ENCODE measurements at regions not wholly inside any gene's neighbourhood (a gene's known extent, or its start where the extent isn't known, plus 50 kb on each side); places are given as distances from the start of the nearest gene placed in this dataset.

GRCh38 chr6:118761645-118762044, 110.3 kb upstream of the CEP85L start:
- H3K9ac ChIP-seq (ENCODE audit: low read length), result no peak overlapping the region
- no peaks in the 10 kb centered on the region for H3K9me3 ChIP-seq (ENCODE audit: insufficient read depth, low read depth, low read length)
- H3K4me1 ChIP-seq (ENCODE audit: insufficient read depth, low read length), result no peaks in the 10 kb centered on the region
- H3K36me3 Mint-ChIP-seq (ENCODE audit: low read depth, unreplicated experiment), result no peaks in the 10 kb centered on the region
- no peaks in the 10 kb centered on the region for H3K79me2 ChIP-seq (ENCODE audit: insufficient read depth, low read length)
- H3K36me3 ChIP-seq (ENCODE audit: insufficient read depth, low read length), result no peaks in the 10 kb centered on the region
- TF ChIP-seq EZH2 (IDR thresholded peaks at IDR 0.05; ENCODE audit: insufficient read depth, low read length) (no peak), CTCF (IDR thresholded peaks at IDR 0.05; ENCODE audit: insufficient read depth, low read depth, low read length) (no peak)
- DNase-seq (ENCODE audit: low read depth) (no peak), FAIRE-seq (no peak)
- no peaks in the 10 kb centered on the region for H3K9me3 Mint-ChIP-seq (ENCODE audit: unreplicated experiment)
- no peak overlapping the region for H3K4me3 ChIP-seq (ENCODE audit: insufficient read depth, low read depth, low read length)
- no peak overlapping the region for H3K27ac Mint-ChIP-seq (ENCODE audit: unreplicated experiment)
- H3K27ac ChIP-seq (ENCODE audit: low read depth, low read length), result no peak overlapping the region
- H3K4me2 ChIP-seq (ENCODE audit: low read length), result no peak overlapping the region
- no peaks in the 10 kb centered on the region for H4K20me1 ChIP-seq (ENCODE audit: insufficient read depth, low read length)
- no peak overlapping the region for H2AFZ ChIP-seq (ENCODE audit: low read depth, low read length)
- H3K27me3 Mint-ChIP-seq (ENCODE audit: low read depth, unreplicated experiment), result peaks cover 3% of the 10 kb centered on the region
- H3K4me3 Mint-ChIP-seq (ENCODE audit: unreplicated experiment), result no peak overlapping the region
- no peaks in the 10 kb centered on the region for H3K4me1 Mint-ChIP-seq (ENCODE audit: low read depth, unreplicated experiment)
- no peaks in the 10 kb centered on the region for H3K27me3 ChIP-seq (ENCODE audit: insufficient read depth, low read length)

GRCh38 chr6:118758946-118759345, 107.6 kb upstream of the CEP85L start:
- Histone ChIP-seq H3K36me3 (ENCODE audit: insufficient read depth, low read length) (no peaks in the 10 kb centered on the region), H3K27ac (ENCODE audit: low read depth, low read length) (no peak overlapping the region), H3K4me3 (ENCODE audit: insufficient read depth, low read depth, low read length) (no peak overlapping the region), H3K79me2 (ENCODE audit: insufficient read depth, low read length) (no peaks in the 10 kb centered on the region), H3K4me2 (ENCODE audit: low read length) (no peak overlapping the region), H3K9me3 (ENCODE audit: insufficient read depth, low read depth, low read length) (no peaks in the 10 kb centered on the region), H3K27me3 (ENCODE audit: insufficient read depth, low read length) (no peaks in the 10 kb centered on the region), H3K4me1 (ENCODE audit: insufficient read depth, low read length) (no peaks in the 10 kb centered on the region), H4K20me1 (ENCODE audit: insufficient read depth, low read length) (no peaks in the 10 kb centered on the region), H3K9ac (ENCODE audit: low read length) (no peak overlapping the region), H2AFZ (ENCODE audit: low read depth, low read length) (no peak overlapping the region)
- H3K36me3 Mint-ChIP-seq (ENCODE audit: low read depth, unreplicated experiment), result no peaks in the 10 kb centered on the region
- DNase-seq (ENCODE audit: low read depth) (no peak), FAIRE-seq (no peak)
- H3K4me3 Mint-ChIP-seq (ENCODE audit: unreplicated experiment), result no peak overlapping the region
- H3K27me3 Mint-ChIP-seq (ENCODE audit: low read depth, unreplicated experiment), result peaks cover 9% of the 10 kb centered on the region
- H3K27ac Mint-ChIP-seq (ENCODE audit: unreplicated experiment), result no peak overlapping the region
- H3K9me3 Mint-ChIP-seq (ENCODE audit: unreplicated experiment), result no peaks in the 10 kb centered on the region
- no peaks in the 10 kb centered on the region for H3K4me1 Mint-ChIP-seq (ENCODE audit: low read depth, unreplicated experiment)
- TF ChIP-seq CTCF (IDR thresholded peaks at IDR 0.05; ENCODE audit: insufficient read depth, low read depth, low read length), result no peak
- no peak for TF ChIP-seq EZH2 (IDR thresholded peaks at IDR 0.05; ENCODE audit: insufficient read depth, low read length)

- DNase-seq (ENCODE audit: low read depth) (no peak), FAIRE-seq (no peak)
- Histone ChIP-seq H3K27me3 (ENCODE audit: insufficient read depth, low read length) (no peaks in the 10 kb centered on the region), H3K4me3 (ENCODE audit: insufficient read depth, low read depth, low read length) (no peak overlapping the region), H3K9ac (ENCODE audit: low read length) (no peak overlapping the region), H3K27ac (ENCODE audit: low read depth, low read length) (no peak overlapping the region), H2AFZ (ENCODE audit: low read depth, low read length) (no peak overlapping the region), H3K79me2 (ENCODE audit: insufficient read depth, low read length) (no peaks in the 10 kb centered on the region), H3K36me3 (ENCODE audit: insufficient read depth, low read length) (no peaks in the 10 kb centered on the region), H4K20me1 (ENCODE audit: insufficient read depth, low read length) (no peaks in the 10 kb centered on the region), H3K4me1 (ENCODE audit: insufficient read depth, low read length) (no peaks in the 10 kb centered on the region), H3K9me3 (ENCODE audit: insufficient read depth, low read depth, low read length) (no peaks in the 10 kb centered on the region), H3K4me2 (ENCODE audit: low read length) (no peak overlapping the region)
- H3K27me3 Mint-ChIP-seq (ENCODE audit: low read depth, unreplicated experiment), result peaks cover 11% of the 10 kb centered on the region
- H3K9me3 Mint-ChIP-seq (ENCODE audit: unreplicated experiment), result no peaks in the 10 kb centered on the region
- no peaks in the 10 kb centered on the region for H3K4me1 Mint-ChIP-seq (ENCODE audit: low read depth, unreplicated experiment)
- no peak overlapping the region for H3K27ac Mint-ChIP-seq (ENCODE audit: unreplicated experiment)
- no peak overlapping the region for H3K4me3 Mint-ChIP-seq (ENCODE audit: unreplicated experiment)
- TF ChIP-seq EZH2 (IDR thresholded peaks at IDR 0.05; ENCODE audit: insufficient read depth, low read length), result no peak
- TF ChIP-seq CTCF (IDR thresholded peaks at IDR 0.05; ENCODE audit: insufficient read depth, low read depth, low read length), result no peak
- no peaks in the 10 kb centered on the region for H3K36me3 Mint-ChIP-seq (ENCODE audit: low read depth, unreplicated experiment)
Measured at GRCh38 chr6:118755941-118756646, 104.7 kb upstream of the CEP85L start.
